ENCODE measurements at regions not wholly inside any gene's neighbourhood (a gene's known extent, or its start where the extent isn't known, plus 50 kb on each side); places are given as distances from the start of the nearest gene placed in this dataset.
A peak's percentile ranks its signal among the peaks of the same experiment; 100 is the strongest.

GRCh38 chr15:38895326-38896255, 331.0 kb upstream of the RASGRP1 start:
- Mint-ChIP-seq H3K36me3 (ENCODE audit: low read depth) (peaks cover 6% of the 10 kb centered on the region), H3K9me3 (peaks cover 21% of the 10 kb centered on the region), H3K27ac (peak overlapping the region; percentile 61), H3K4me3 (no peak overlapping the region), H3K4me1 (peaks cover 16% of the 10 kb centered on the region), H3K27me3 (ENCODE audit: low read depth, poor library complexity) (peaks cover 5% of the 10 kb centered on the region)
- no peak for TF ChIP-seq CTCF (IDR thresholded peaks at IDR 0.05)
- no peak for DNase-seq

GRCh38 chr15:38896647-38897046, 332.0 kb upstream of the RASGRP1 start:
- peaks cover 5% of the 10 kb centered on the region for H3K27me3 Mint-ChIP-seq (ENCODE audit: low read depth, poor library complexity)
- H3K4me1 Mint-ChIP-seq = peaks cover 16% of the 10 kb centered on the region
- no peak for DNase-seq
- TF ChIP-seq CTCF (IDR thresholded peaks at IDR 0.05) = no peak
- H3K9me3 Mint-ChIP-seq = peaks cover 14% of the 10 kb centered on the region
- no peak overlapping the region for H3K4me3 Mint-ChIP-seq
- H3K36me3 Mint-ChIP-seq (ENCODE audit: low read depth) = peaks cover 6% of the 10 kb centered on the region
- no peak overlapping the region for H3K27ac Mint-ChIP-seq

GRCh38 chr15:38897551-38897950, 332.9 kb upstream of the RASGRP1 start:
- H3K4me3 Mint-ChIP-seq = no peak overlapping the region
- no peak overlapping the region for H3K27ac Mint-ChIP-seq
- peaks cover 5% of the 10 kb centered on the region for H3K27me3 Mint-ChIP-seq (ENCODE audit: low read depth, poor library complexity)
- H3K36me3 Mint-ChIP-seq (ENCODE audit: low read depth) = no peaks in the 10 kb centered on the region
- TF ChIP-seq CTCF (IDR thresholded peaks at IDR 0.05) = no peak
- H3K4me1 Mint-ChIP-seq = peaks cover 16% of the 10 kb centered on the region
- H3K9me3 Mint-ChIP-seq = peaks cover 14% of the 10 kb centered on the region
- DNase-seq = no peak

GRCh38 chr15:38898236-38898635, 333.6 kb upstream of the RASGRP1 start:
- H3K4me1 Mint-ChIP-seq = peaks cover 16% of the 10 kb centered on the region
- no peaks in the 10 kb centered on the region for H3K36me3 Mint-ChIP-seq (ENCODE audit: low read depth)
- DNase-seq = no peak
- peaks cover 13% of the 10 kb centered on the region for H3K9me3 Mint-ChIP-seq
- H3K27me3 Mint-ChIP-seq (ENCODE audit: low read depth, poor library complexity) = peaks cover 5% of the 10 kb centered on the region
- H3K4me3 Mint-ChIP-seq = no peak overlapping the region
- no peak overlapping the region for H3K27ac Mint-ChIP-seq
- no peak for TF ChIP-seq CTCF (IDR thresholded peaks at IDR 0.05)

- H3K27me3 Mint-ChIP-seq (ENCODE audit: low read depth, poor library complexity) = peaks cover 5% of the 10 kb centered on the region
- peaks cover 14% of the 10 kb centered on the region for H3K4me1 Mint-ChIP-seq
- H3K36me3 Mint-ChIP-seq (ENCODE audit: low read depth) = no peaks in the 10 kb centered on the region
- H3K4me3 Mint-ChIP-seq = no peak overlapping the region
- H3K9me3 Mint-ChIP-seq = peaks cover 13% of the 10 kb centered on the region
- DNase-seq = no peak
- TF ChIP-seq CTCF (IDR thresholded peaks at IDR 0.05) = no peak
- H3K27ac Mint-ChIP-seq = no peak overlapping the region
Measured at GRCh38 chr15:38899300-38899699, 334.7 kb upstream of the RASGRP1 start.

GRCh38 chr15:38904298-38904697, 339.7 kb upstream of the RASGRP1 start:
- no peak overlapping the region for H3K27ac Mint-ChIP-seq
- TF ChIP-seq CTCF (IDR thresholded peaks at IDR 0.05) = no peak
- peaks cover 23% of the 10 kb centered on the region for H3K9me3 Mint-ChIP-seq
- no peak for DNase-seq
- H3K4me1 Mint-ChIP-seq = peaks cover 3% of the 10 kb centered on the region
- peaks cover 11% of the 10 kb centered on the region for H3K27me3 Mint-ChIP-seq (ENCODE audit: low read depth, poor library complexity)
- H3K36me3 Mint-ChIP-seq (ENCODE audit: low read depth) = no peaks in the 10 kb centered on the region
- no peak overlapping the region for H3K4me3 Mint-ChIP-seq

All from nephron progenitor cell (in vitro differentiated cells).